Muscle layer of colon (tissue), 2 donors: ENCODE measurements at regions not wholly inside any gene's neighbourhood (a gene's known extent, or its start where the extent isn't known, plus 50 kb on each side); places are given as distances from the start of the nearest gene placed in this dataset.

ENCODE experiments used
- H3K27ac ChIP-seq: one replicate; pipeline ENCODE4 v1.7.0; 2013; ENCODE audit warnings: low read depth, mild to moderate bottlenecking, low read length, moderate library complexity
- H3K27me3 ChIP-seq, 2 donors: one replicate each; pipeline ENCODE4 v1.7.0; 2013; ENCODE audit warnings: low read length in 2 of 2, mild to moderate bottlenecking in 2 of 2; ENCODE audit not compliant: insufficient read depth in 2 of 2, control insufficient read depth in 1 of 2
- H3K36me3 ChIP-seq: one replicate; pipeline ENCODE4 v1.7.0; 2013; ENCODE audit warnings: mild to moderate bottlenecking, low read length; ENCODE audit not compliant: insufficient read depth
- H3K4me1 ChIP-seq: one replicate; pipeline ENCODE4 v1.7.0; 2013; ENCODE audit warnings: mild to moderate bottlenecking, low read length; ENCODE audit not compliant: insufficient read depth
- H3K4me3 ChIP-seq, 2 donors: one replicate each; pipeline ENCODE4 v1.7.0; 2013; ENCODE audit warnings: low read length in 2 of 2, low read depth in 1 of 2, mild to moderate bottlenecking in 1 of 2, moderate library complexity in 1 of 2
- H3K9ac ChIP-seq: one replicate; pipeline ENCODE4 v1.7.0; 2013; ENCODE audit warnings: low read length
- H3K9me3 ChIP-seq: one replicate; pipeline ENCODE4 v1.7.0; 2013; ENCODE audit warnings: mild to moderate bottlenecking, low read length
- donor health status: abdominal sarcoma.
- donor health status: Adenocarcinoma of cecum.

DNA sequence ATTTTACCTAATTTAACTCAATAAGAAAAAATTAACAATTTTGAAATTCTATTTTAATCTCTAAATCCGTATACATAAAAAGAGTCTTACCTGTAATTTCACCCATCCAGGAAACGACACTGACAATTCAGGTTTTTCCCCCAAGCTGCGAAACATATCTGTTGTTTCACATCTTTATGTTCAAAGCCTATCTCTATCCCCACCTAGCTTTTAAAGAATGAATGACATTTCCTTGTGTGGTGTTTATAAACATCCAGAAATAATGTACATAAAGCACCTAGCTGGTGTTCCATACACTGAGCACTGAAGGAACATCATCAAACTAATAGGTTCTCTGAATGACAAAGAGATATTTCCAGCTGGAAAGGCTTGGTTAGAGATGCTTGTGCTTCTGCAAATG, 867.8 kb downstream of the SQOR start:
- Histone ChIP-seq H3K9ac (no peak overlapping the region), H3K9me3 (no peaks in the 10 kb centered on the region), H3K27me3 (no peaks in the 10 kb centered on the region), H3K36me3 (no peaks in the 10 kb centered on the region), H3K4me1 (no peaks in the 10 kb centered on the region), H3K27ac (no peak overlapping the region), H3K4me3 (no peak overlapping the region)

DNA sequence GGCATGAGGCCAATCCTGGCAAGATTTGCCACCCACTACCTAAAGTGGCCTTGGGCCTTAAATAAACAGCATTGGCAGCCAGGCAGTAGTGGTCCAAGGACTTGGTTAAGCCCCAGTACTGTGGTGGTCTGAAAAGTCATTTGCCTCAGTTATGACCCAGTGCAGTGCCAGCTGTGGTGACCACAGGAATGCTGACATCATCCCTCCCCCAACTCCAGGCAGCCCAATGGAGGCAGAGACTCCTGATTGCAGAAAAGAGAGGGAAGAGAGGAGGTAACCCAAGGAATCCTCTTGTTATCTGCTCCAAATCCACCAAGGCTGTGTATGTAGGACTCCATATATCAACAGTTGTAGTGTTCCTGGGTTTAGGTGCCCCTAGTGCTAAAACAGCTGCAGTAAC, 883.6 kb downstream of the SQOR start:
- Histone ChIP-seq H3K9me3 (no peaks in the 10 kb centered on the region), H3K27me3 (no peaks in the 10 kb centered on the region), H3K27ac (no peak overlapping the region), H3K4me3 (no peak overlapping the region), H3K9ac (no peak overlapping the region), H3K4me1 (no peaks in the 10 kb centered on the region), H3K36me3 (no peaks in the 10 kb centered on the region)

DNA sequence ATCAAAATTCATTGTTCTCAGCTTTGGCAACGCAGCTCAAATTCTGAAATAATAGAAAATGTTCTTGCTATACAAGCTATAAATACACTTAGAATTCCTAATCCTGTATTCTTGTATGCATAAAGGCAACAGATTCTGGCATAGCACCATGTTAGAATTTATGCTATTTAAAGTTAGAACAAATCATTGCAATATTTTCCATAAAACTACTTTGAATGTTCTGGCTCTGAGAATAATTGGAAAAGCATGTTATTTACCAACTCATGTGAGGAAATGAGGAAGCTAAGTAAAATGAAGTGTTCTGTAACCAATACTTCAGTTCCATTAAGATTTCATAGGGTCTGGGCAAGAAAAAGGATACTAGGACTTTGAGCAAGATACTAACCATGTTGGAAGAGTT, 888.9 kb downstream of the SQOR start:
- Histone ChIP-seq H3K36me3 (no peaks in the 10 kb centered on the region), H3K27me3 (no peaks in the 10 kb centered on the region), H3K9ac (no peak overlapping the region), H3K4me3 (no peak overlapping the region), H3K9me3 (no peaks in the 10 kb centered on the region), H3K4me1 (no peaks in the 10 kb centered on the region), H3K27ac (no peak overlapping the region)

DNA sequence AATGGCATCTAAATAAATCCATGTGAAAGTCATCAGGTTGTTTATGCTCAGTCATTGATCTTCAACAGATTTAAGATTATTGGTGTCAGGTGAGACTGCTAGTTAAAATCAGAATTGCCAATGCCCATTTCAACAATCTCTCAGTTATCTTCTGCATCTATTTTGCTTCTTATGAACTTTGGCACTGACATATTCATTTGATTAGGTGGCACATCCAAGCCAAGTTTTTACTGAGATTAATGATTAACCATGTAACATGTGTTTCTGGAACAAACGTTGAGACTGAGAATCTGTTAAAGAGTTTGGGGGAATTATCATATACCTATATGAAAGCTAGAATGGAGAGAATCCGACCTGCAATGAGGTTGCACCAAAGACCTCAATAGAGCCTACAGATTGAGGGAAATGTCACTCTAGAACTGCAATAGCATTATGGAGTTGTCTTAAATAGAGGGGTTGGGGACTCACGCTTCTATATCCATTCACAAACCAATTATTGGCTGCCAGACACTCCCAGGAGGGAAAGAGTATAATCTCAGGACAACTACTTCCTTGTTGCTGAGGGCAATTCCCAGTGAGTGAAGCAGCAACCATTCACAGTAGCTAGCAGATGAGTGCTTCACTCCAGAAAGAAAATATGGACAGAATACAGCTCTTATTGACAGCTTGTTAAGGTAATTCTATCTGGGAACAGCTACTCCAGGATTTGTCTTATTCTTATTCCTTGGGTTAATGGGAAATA, 891.3 kb downstream of the SQOR start:
- Histone ChIP-seq H3K4me1 (no peaks in the 10 kb centered on the region), H3K9ac (no peak overlapping the region), H3K27me3 (no peaks in the 10 kb centered on the region), H3K9me3 (no peaks in the 10 kb centered on the region), H3K4me3 (no peak overlapping the region), H3K36me3 (no peaks in the 10 kb centered on the region), H3K27ac (no peak overlapping the region)

DNA sequence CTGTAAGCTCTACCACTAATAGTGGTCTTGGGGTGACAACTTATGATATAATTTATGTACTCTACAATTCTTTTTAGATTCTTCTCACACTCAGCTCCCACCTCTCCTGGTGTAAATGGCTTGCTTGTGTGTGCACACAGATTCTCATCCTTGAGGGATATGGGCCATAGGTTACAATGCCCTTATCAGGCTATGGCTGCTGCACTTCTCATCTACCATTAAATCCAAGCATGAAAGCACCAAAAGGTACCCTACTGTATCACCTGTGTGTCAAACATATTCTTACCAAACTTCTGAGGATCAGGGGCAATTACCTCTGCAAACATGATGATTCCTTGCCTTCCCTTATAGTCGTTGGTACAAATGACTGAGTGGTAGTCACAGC, 891.9 kb downstream of the SQOR start:
- Histone ChIP-seq H3K4me3 (no peak overlapping the region), H3K36me3 (no peaks in the 10 kb centered on the region), H3K9me3 (no peaks in the 10 kb centered on the region), H3K4me1 (no peaks in the 10 kb centered on the region), H3K27ac (no peak overlapping the region), H3K27me3 (no peaks in the 10 kb centered on the region), H3K9ac (no peak overlapping the region)

DNA sequence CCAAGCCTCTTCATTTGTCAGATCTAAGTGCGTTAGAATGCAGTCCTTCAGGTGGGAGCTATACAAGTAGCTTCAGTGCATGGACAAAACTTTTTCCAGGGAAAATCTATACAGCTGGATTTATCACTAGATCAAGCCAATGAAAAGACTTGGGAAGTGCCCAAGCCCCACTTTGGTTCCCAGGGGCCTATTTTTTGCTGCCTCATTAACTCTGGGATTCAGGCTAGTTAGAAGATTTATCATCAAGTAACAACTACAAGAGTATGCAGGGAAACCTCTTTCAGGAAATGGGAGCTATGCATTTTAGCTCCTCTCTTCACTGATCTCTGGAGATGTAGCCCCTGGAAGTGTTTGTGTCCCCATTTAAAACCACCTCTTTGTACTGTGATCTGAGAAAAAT, 908.8 kb downstream of the SQOR start:
- Histone ChIP-seq H3K27ac (no peak overlapping the region), H3K9me3 (no peaks in the 10 kb centered on the region), H3K4me1 (no peaks in the 10 kb centered on the region), H3K27me3 (no peaks in the 10 kb centered on the region), H3K36me3 (no peaks in the 10 kb centered on the region), H3K4me3 (no peak overlapping the region), H3K9ac (no peak overlapping the region)

DNA sequence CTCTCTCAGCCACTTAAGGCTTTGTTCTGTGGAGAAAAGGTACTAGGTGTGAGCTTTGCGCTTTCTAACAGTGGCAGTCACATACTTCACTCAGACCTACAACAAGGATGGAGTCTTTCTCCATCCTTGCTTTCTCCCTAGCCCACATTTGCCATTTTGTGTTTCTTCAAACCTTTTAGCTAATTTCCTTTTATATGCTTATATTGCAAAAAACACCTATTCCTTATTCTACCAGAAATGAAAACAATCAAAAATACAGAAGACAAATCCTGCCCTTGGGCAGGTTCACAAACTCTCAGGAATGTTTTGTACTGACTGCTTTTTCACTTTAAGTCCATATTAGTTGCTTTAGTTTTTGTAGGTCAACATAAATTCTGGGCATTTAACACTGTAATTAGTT, 914.2 kb downstream of the SQOR start:
- H3K9me3 ChIP-seq, result no peaks in the 10 kb centered on the region
- H3K4me1 ChIP-seq, result no peaks in the 10 kb centered on the region
- H3K36me3 ChIP-seq, result no peaks in the 10 kb centered on the region
- H3K4me3 ChIP-seq, result no peak overlapping the region
- no peak overlapping the region for H3K27ac ChIP-seq
- H3K27me3 ChIP-seq, result no peaks in the 10 kb centered on the region
- no peak overlapping the region for H3K9ac ChIP-seq

DNA sequence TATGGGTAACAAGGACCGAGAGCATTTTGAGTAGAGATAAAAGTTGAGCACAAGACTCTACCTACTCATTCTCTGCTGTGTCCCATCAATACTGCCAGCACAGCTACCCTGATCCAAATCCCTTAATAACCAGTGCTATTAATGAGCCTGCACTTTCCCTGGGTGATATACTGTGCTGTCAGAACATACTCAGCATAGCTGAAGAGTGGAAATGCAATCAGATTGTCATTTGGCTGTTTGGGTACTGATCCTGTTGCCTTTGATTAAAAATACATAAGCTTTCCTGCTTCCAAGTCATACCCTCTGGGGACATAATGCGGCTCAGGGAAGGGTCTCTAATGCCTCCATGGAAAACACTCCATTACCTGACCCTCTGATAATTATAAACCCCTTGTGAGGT, 917.5 kb downstream of the SQOR start:
- H3K36me3 ChIP-seq, result no peaks in the 10 kb centered on the region

DNA sequence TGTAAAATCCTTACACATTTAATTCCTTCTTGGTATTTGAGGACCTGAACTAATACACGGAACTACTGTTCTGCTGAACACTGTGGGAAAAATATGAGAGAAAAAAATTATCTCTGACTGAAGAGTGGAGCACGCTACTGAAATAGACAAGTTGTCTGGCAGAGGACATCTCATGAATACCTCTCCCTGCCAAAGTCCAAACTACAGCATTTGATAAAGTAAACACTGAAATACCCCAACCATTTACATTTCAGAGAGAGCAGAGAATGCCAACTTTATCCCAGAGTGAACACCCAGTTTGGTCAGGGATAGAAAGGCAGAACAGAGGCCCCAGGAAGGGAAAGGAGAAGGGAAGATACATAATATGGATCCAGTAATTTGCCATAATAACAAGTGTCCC, 920.7 kb downstream of the SQOR start:
- no peak overlapping the region for H3K27ac ChIP-seq
- H3K9ac ChIP-seq, result no peak overlapping the region
- H3K9me3 ChIP-seq, result no peaks in the 10 kb centered on the region
- no peaks in the 10 kb centered on the region for H3K27me3 ChIP-seq
- H3K4me3 ChIP-seq, result no peak overlapping the region
- H3K4me1 ChIP-seq, result peaks cover 9% of the 10 kb centered on the region
- no peaks in the 10 kb centered on the region for H3K36me3 ChIP-seq

More for the DNA sequence above, 917.5 kb downstream of the SQOR start:
- no peak overlapping the region for H3K27ac ChIP-seq
- no peaks in the 10 kb centered on the region for H3K27me3 ChIP-seq
- H3K4me3 ChIP-seq, result no peak overlapping the region
- H3K9ac ChIP-seq, result no peak overlapping the region
- H3K9me3 ChIP-seq, result no peaks in the 10 kb centered on the region
- H3K4me1 ChIP-seq, result peaks cover 9% of the 10 kb centered on the region

- no peak overlapping the region for H3K27ac ChIP-seq
- H3K27me3 ChIP-seq, result no peaks in the 10 kb centered on the region
- no peaks in the 10 kb centered on the region for H3K36me3 ChIP-seq
- no peak overlapping the region for H3K9ac ChIP-seq
- no peak overlapping the region for H3K4me3 ChIP-seq
- H3K9me3 ChIP-seq, result no peaks in the 10 kb centered on the region
- peaks cover 9% of the 10 kb centered on the region for H3K4me1 ChIP-seq
Observed at GRCh38 chr15:46556010-46556409, 921.2 kb downstream of the SQOR start.

GRCh38 chr15:46556559-46557379, 921.9 kb downstream of the SQOR start:
- peaks cover 9% of the 10 kb centered on the region for H3K4me1 ChIP-seq
- H3K27ac ChIP-seq, result no peak overlapping the region
- H3K4me3 ChIP-seq, result no peak overlapping the region
- no peaks in the 10 kb centered on the region for H3K36me3 ChIP-seq
- H3K27me3 ChIP-seq, result no peaks in the 10 kb centered on the region
- H3K9ac ChIP-seq, result no peak overlapping the region
- no peaks in the 10 kb centered on the region for H3K9me3 ChIP-seq

DNA sequence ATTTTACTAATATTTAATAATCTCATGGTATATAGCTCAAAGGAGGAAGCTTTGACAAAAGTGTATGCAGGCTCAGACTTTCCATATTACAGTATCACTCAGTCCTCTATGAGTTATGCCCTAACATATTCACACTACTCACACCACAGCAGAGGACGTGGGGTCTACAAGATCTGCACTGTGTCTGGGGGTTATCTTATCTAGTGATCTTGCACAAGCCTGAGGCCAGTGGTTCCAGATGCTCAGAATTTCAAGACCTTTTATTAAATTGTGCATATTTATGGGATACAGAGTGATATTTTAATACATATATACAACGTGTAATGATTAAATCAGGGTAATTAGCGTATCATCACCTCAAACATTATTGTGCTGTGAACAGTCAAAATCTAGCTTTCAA, 933.1 kb downstream of the SQOR start:
- Histone ChIP-seq H3K9me3 (no peaks in the 10 kb centered on the region), H3K36me3 (no peaks in the 10 kb centered on the region), H3K27ac (no peak overlapping the region), H3K4me1 (no peaks in the 10 kb centered on the region), H3K27me3 (no peaks in the 10 kb centered on the region), H3K4me3 (no peak overlapping the region), H3K9ac (no peak overlapping the region)
